Body of pancreas (tissue), 4 donors: ENCODE measurements at regions not wholly inside any gene's neighbourhood (a gene's known extent, or its start where the extent isn't known, plus 50 kb on each side); places are given as distances from the start of the nearest gene placed in this dataset.

Experiments
- CTCF ChIP-seq, 7 experiments: fragments of 450-650 bp in 4 of 7; fragments of 200-600 bp in 3 of 7; sonication (generic) in 3 of 7; IDR thresholded peaks; one replicate each; pipeline ENCODE4 v1.5.1; 2016 to 2019; ENCODE audit warnings: antibody characterized with exemption in 7 of 7
- POLR2A ChIP-seq, 3 donors: fragments of 450-650 bp; IDR thresholded peaks; one replicate each; pipeline ENCODE4 v1.6.1; 2016; ENCODE audit warnings: antibody characterized with exemption in 3 of 3, mild to moderate bottlenecking in 2 of 3

DNA sequence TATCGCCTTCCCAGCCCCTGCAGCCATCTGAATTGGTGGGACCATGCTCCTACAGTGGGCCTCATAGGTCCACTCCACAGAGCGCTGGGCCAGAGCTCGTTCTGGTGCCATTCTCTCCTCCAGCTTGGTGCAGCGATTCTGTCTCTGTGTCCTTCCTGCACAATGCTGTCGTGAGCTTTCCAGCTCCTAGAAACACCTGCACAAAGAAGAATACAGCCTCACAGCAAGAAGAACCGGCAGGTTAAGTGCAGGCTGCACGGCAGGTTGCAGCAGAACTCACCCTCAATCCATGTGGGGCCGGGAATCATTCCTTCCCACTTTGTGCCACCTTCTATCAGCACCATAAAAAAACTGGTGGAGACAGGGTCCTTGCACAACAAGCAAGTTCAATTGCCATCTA, 101.2 kb upstream of the ENPP6 start:
- TF ChIP-seq POLR2A (IDR thresholded peaks at IDR 0.05) (no peak), CTCF (IDR thresholded peaks at IDR 0.05) (no peak)
